ENCODE measurements at regions not wholly inside any gene's neighbourhood (a gene's known extent, or its start where the extent isn't known, plus 50 kb on each side); places are given as distances from the start of the nearest gene placed in this dataset.

DNA sequence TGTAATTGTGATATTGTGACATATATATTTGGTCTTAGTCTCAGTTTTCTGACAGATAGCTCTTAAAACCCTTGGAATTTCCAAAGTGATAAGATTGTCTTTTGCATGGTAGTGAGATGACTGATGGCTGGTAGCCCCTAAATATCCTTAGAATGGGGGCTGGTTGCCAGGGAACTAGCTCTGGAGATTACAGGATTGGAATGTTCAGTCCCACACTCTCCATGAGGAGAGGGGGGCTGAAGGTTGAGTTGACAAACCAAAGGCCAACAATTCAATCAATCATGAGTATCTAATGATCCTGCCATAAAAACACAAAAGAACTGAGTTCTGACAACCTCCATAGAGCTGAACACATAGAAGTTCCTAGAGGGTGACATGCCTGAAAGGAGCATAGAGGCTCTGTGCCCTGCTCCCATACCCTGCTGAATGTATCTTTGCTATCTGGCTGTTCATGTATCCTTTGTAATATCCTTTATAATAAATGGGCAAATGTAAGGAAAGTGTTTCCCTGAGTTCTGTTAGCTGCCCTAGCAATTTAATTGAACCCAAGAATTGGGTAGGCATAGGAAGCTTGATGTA is 1680.3 kb upstream of the PIK3C3 start:
- TF ChIP-seq, protein P1, sequence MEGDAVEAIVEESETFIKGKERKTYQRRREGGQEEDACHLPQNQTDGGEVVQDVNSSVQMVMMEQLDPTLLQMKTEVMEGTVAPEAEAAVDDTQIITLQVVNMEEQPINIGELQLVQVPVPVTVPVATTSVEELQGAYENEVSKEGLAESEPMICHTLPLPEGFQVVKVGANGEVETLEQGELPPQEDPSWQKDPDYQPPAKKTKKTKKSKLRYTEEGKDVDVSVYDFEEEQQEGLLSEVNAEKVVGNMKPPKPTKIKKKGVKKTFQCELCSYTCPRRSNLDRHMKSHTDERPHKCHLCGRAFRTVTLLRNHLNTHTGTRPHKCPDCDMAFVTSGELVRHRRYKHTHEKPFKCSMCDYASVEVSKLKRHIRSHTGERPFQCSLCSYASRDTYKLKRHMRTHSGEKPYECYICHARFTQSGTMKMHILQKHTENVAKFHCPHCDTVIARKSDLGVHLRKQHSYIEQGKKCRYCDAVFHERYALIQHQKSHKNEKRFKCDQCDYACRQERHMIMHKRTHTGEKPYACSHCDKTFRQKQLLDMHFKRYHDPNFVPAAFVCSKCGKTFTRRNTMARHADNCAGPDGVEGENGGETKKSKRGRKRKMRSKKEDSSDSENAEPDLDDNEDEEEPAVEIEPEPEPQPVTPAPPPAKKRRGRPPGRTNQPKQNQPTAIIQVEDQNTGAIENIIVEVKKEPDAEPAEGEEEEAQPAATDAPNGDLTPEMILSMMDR (IDR thresholded peaks at IDR 0.05): no peak
- no peak for TF ChIP-seq POLR2A (IDR thresholded peaks at IDR 0.05)

Data from testis (tissue), 2 donors.